ENCODE measurements at regions not wholly inside any gene's neighbourhood (a gene's known extent, or its start where the extent isn't known, plus 50 kb on each side); places are given as distances from the start of the nearest gene placed in this dataset.

GRCh38 chr2:217033186-217033585 is 173.3 kb upstream of the TNP1 start:
- Mint-ChIP-seq H3K27ac (no peak overlapping the region), H3K9me3 (no peaks in the 10 kb centered on the region), H3K4me1 (no peaks in the 10 kb centered on the region), H3K36me3 (ENCODE audit: low read depth) (no peaks in the 10 kb centered on the region), H3K27me3 (peaks cover 9% of the 10 kb centered on the region), H3K4me3 (no peak overlapping the region)
- ChIA-PET POLR2A (no interaction called here), CTCF (no interaction called here)
- intact Hi-C loops (cut with micrococcal nuclease) = no loop called here
- DNase-seq = no peak
- no peak for TF ChIP-seq CTCF (IDR thresholded peaks at IDR 0.05)
- no peak for ATAC-seq (ENCODE audit: low read depth)

- Mint-ChIP-seq H3K27me3 (peaks cover 9% of the 10 kb centered on the region), H3K36me3 (ENCODE audit: low read depth) (no peaks in the 10 kb centered on the region), H3K9me3 (no peaks in the 10 kb centered on the region), H3K4me3 (no peak overlapping the region), H3K4me1 (no peaks in the 10 kb centered on the region), H3K27ac (no peak overlapping the region)
- TF ChIP-seq CTCF (IDR thresholded peaks at IDR 0.05) = no peak
- ChIA-PET CTCF (no interaction called here), POLR2A (no interaction called here)
- intact Hi-C loops (cut with micrococcal nuclease) = no loop called here
- ATAC-seq (ENCODE audit: low read depth) = no peak
- DNase-seq = no peak
Measured at GRCh38 chr2:217031445-217031844, 171.6 kb upstream of the TNP1 start.

DNA sequence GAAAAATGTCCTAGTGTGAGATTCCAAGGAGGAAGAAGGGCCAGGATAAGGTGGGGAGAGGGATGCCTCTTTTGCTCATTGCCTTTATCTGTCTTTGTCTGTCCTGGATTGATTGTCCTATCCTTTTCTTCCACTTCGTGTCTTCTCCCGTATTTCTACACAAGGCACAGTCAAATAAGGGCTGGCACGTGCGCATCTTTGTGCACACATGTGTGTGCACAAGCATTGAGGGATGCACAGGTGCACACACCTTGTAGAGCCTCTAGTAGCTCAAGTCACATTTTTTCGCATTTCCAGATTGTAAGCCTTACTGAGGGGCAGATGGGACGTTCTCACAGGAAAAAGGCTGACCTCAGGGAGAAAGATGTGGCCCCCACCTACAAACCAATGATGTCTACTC is 170.2 kb upstream of the TNP1 start:
- intact Hi-C loops (cut with micrococcal nuclease) = no loop called here

DNA sequence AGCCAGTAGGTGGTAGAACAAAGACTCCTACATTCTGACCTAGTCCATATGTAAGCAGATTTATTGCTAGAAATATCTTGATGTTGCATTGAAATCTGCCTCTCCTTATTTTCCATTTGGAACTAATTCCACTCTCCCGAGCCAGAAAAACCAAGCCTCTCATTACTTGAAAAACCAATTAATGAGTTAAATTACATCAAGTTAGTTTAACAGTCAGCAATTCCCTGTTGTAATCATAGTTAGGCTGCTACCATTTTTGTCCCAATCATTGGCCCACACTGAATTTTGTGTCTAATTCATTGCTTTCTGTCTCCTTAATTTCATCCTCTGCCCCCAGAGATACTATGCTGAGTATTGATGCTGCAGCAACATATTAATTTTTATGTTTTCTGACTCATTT is 168.3 kb upstream of the TNP1 start:
- TF ChIP-seq CTCF (IDR thresholded peaks at IDR 0.05) = no peak
- ChIA-PET CTCF (no interaction called here), POLR2A (no interaction called here)
- ATAC-seq (ENCODE audit: low read depth) (no peak), DNase-seq (no peak)
- intact Hi-C loops (cut with micrococcal nuclease) = no loop called here
- H3K27ac Mint-ChIP-seq = no peak overlapping the region
- no peaks in the 10 kb centered on the region for H3K4me1 Mint-ChIP-seq
- H3K27me3 Mint-ChIP-seq = peaks cover 10% of the 10 kb centered on the region
- no peaks in the 10 kb centered on the region for H3K36me3 Mint-ChIP-seq (ENCODE audit: low read depth)
- H3K9me3 Mint-ChIP-seq = no peaks in the 10 kb centered on the region
- H3K4me3 Mint-ChIP-seq = no peak overlapping the region

More for the DNA sequence above, 170.2 kb upstream of the TNP1 start:
- no peak overlapping the region for H3K4me3 Mint-ChIP-seq
- ATAC-seq (ENCODE audit: low read depth) (no peak), DNase-seq (no peak)
- no peak for TF ChIP-seq CTCF (IDR thresholded peaks at IDR 0.05)
- no peaks in the 10 kb centered on the region for H3K4me1 Mint-ChIP-seq
- no peaks in the 10 kb centered on the region for H3K9me3 Mint-ChIP-seq
- no peaks in the 10 kb centered on the region for H3K36me3 Mint-ChIP-seq (ENCODE audit: low read depth)
- H3K27ac Mint-ChIP-seq = no peak overlapping the region
- POLR2A ChIA-PET = no interaction called here
- peaks cover 10% of the 10 kb centered on the region for H3K27me3 Mint-ChIP-seq
- CTCF ChIA-PET = no interaction called here

DNA sequence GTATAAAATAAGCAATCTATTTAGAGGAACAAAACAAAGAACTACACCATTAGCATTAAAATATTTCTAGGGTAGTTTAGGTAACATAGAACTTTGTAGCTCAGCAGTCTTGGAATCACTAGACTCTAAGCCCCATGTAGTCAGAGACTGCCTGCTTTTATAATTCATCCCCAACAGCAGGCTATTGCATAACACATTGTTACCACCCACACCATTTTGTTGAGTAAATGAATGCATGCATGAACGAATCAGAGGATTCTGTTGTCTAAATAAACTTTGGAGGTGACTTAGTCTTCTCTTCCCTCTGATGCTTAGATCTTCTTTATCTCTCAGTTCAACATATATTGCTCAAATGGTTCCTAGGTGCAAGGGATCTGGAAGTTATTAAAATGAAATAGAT is 167.6 kb upstream of the TNP1 start:
- intact Hi-C loops (cut with micrococcal nuclease) = no loop called here
- H3K27ac Mint-ChIP-seq = no peak overlapping the region
- H3K27me3 Mint-ChIP-seq = peaks cover 10% of the 10 kb centered on the region
- no peak for DNase-seq
- ATAC-seq (ENCODE audit: low read depth) = no peak
- no peak overlapping the region for H3K4me3 Mint-ChIP-seq
- TF ChIP-seq CTCF (IDR thresholded peaks at IDR 0.05) = no peak
- H3K4me1 Mint-ChIP-seq = no peaks in the 10 kb centered on the region
- CTCF ChIA-PET = no interaction called here
- no peaks in the 10 kb centered on the region for H3K9me3 Mint-ChIP-seq
- POLR2A ChIA-PET = no interaction called here
- H3K36me3 Mint-ChIP-seq (ENCODE audit: low read depth) = no peaks in the 10 kb centered on the region

All from activated B cell treated with CpG ODN at 0.5 μM for 24 hours (primary cell).